HFFc6 (cell line): ENCODE measurements at regions not wholly inside any gene's neighbourhood (a gene's known extent, or its start where the extent isn't known, plus 50 kb on each side); places are given as distances from the start of the nearest gene placed in this dataset.

Experiments
- DNase-seq: peaks from one replicate; pipeline ENCODE4 v3.0.0-alpha.2; 2018
- H3K27ac Mint-ChIP-seq: 2 replicates; pipeline ENCODE4 v1.8.0; 2020; ENCODE audit warnings: mild to moderate bottlenecking, mixed read lengths
- H3K27me3 Mint-ChIP-seq: 2 replicates; pipeline ENCODE4 v1.8.0; 2021; ENCODE audit warnings: mild to moderate bottlenecking, moderate library complexity, mixed read lengths; ENCODE audit not compliant: insufficient read depth
- H3K36me3 Mint-ChIP-seq: 2 replicates; pipeline ENCODE4 v1.8.0; 2021; ENCODE audit warnings: low read depth, mixed read lengths
- H3K4me1 Mint-ChIP-seq: 2 replicates; pipeline ENCODE4 v1.8.0; 2020; ENCODE audit warnings: low read depth, mixed read lengths
- H3K4me3 Mint-ChIP-seq: 2 replicates; pipeline ENCODE4 v1.8.0; 2020; ENCODE audit warnings: mild to moderate bottlenecking, moderate library complexity, mixed read lengths
- H3K9me3 Mint-ChIP-seq: 2 replicates; pipeline ENCODE4 v1.8.0; 2020; ENCODE audit warnings: mild to moderate bottlenecking, mixed read lengths
- CTCF ChIP-seq: fragments of 200-600 bp; sonication (generic); IDR thresholded peaks from 2 replicates; pipeline ENCODE4 v1.5.0; 2021; ENCODE audit warnings: antibody characterized with exemption, mild to moderate bottlenecking

GRCh38 chr10:36603688-36604087 is 521.7 kb upstream of the ANKRD30A start:
- no peak for TF ChIP-seq CTCF
- no peaks in the 10 kb centered on the region for H3K4me1 Mint-ChIP-seq

GRCh38 chr10:36602374-36602773 is 523.0 kb upstream of the ANKRD30A start:
- no peak overlapping the region for H3K27ac Mint-ChIP-seq
- no peaks in the 10 kb centered on the region for H3K27me3 Mint-ChIP-seq
- peaks cover 26% of the 10 kb centered on the region for H3K9me3 Mint-ChIP-seq
- no peak overlapping the region for H3K4me3 Mint-ChIP-seq
- H3K36me3 Mint-ChIP-seq: no peaks in the 10 kb centered on the region
- no peak for TF ChIP-seq CTCF
- H3K4me1 Mint-ChIP-seq: no peaks in the 10 kb centered on the region
- no peak for DNase-seq

More at GRCh38 chr10:36603688-36604087, 521.7 kb upstream of the ANKRD30A start:
- Mint-ChIP-seq H3K27me3 (no peaks in the 10 kb centered on the region), H3K4me3 (no peak overlapping the region), H3K27ac (no peak overlapping the region), H3K36me3 (no peaks in the 10 kb centered on the region), H3K9me3 (peaks cover 31% of the 10 kb centered on the region)
- no peak for DNase-seq

- Mint-ChIP-seq H3K27me3 (no peaks in the 10 kb centered on the region), H3K9me3 (peaks cover 28% of the 10 kb centered on the region), H3K4me1 (no peaks in the 10 kb centered on the region), H3K36me3 (no peaks in the 10 kb centered on the region), H3K27ac (no peak overlapping the region), H3K4me3 (no peak overlapping the region)
- no peak for TF ChIP-seq CTCF
- no peak for DNase-seq
Observed at GRCh38 chr10:36597756-36598320, 527.6 kb upstream of the ANKRD30A start.

GRCh38 chr10:36592964-36593363 is 532.4 kb upstream of the ANKRD30A start:
- no peak for DNase-seq
- TF ChIP-seq CTCF: no peak

GRCh38 chr10:36591436-36591835 is 534.0 kb upstream of the ANKRD30A start:
- H3K36me3 Mint-ChIP-seq: no peaks in the 10 kb centered on the region

More at GRCh38 chr10:36592964-36593363, 532.4 kb upstream of the ANKRD30A start:
- H3K36me3 Mint-ChIP-seq: no peaks in the 10 kb centered on the region
- no peak overlapping the region for H3K4me3 Mint-ChIP-seq
- no peaks in the 10 kb centered on the region for H3K27me3 Mint-ChIP-seq
- H3K9me3 Mint-ChIP-seq: peaks cover 33% of the 10 kb centered on the region
- no peaks in the 10 kb centered on the region for H3K4me1 Mint-ChIP-seq
- no peak overlapping the region for H3K27ac Mint-ChIP-seq

More at GRCh38 chr10:36591436-36591835, 534.0 kb upstream of the ANKRD30A start:
- Mint-ChIP-seq H3K4me1 (no peaks in the 10 kb centered on the region), H3K9me3 (peaks cover 37% of the 10 kb centered on the region), H3K27me3 (no peaks in the 10 kb centered on the region), H3K27ac (no peak overlapping the region), H3K4me3 (no peak overlapping the region)
- no peak for TF ChIP-seq CTCF
- no peak for DNase-seq
